Stomach (tissue), 4 donors: ENCODE measurements at regions not wholly inside any gene's neighbourhood (a gene's known extent, or its start where the extent isn't known, plus 50 kb on each side); places are given as distances from the start of the nearest gene placed in this dataset.

Source experiments
- EP300 ChIP-seq: sonication (generic); formaldehyde crosslinking; IDR thresholded peaks from one replicate; pipeline ENCODE4 v1.6.1; 2017; ENCODE audit warnings: antibody characterized with exemption
- POLR2A ChIP-seq, 4 donors: fragments of 450-650 bp; IDR thresholded peaks; one replicate each; pipeline ENCODE4 v1.6.1; 2016; ENCODE audit warnings: antibody characterized with exemption in 4 of 4, control low read depth in 2 of 4, mild to moderate bottlenecking in 1 of 4, moderate library complexity in 1 of 4
- POLR2AphosphoS5 ChIP-seq, 3 donors: sonication (generic); formaldehyde crosslinking; IDR thresholded peaks; one replicate each; pipeline ENCODE4 v1.6.1; 2016; ENCODE audit warnings: antibody characterized with exemption in 3 of 3
- TF ChIP-seq, protein P1 (sequence below), 7 experiments: fragments of 450-650 bp in 4 of 7; fragments of 200-600 bp in 3 of 7; sonication (generic) in 3 of 7; IDR thresholded peaks; one replicate each; pipeline ENCODE4 v1.5.1; 2016 to 2019; ENCODE audit warnings: antibody characterized with exemption in 7 of 7, control low read depth in 2 of 7, mild to moderate bottlenecking in 1 of 7

DNA sequence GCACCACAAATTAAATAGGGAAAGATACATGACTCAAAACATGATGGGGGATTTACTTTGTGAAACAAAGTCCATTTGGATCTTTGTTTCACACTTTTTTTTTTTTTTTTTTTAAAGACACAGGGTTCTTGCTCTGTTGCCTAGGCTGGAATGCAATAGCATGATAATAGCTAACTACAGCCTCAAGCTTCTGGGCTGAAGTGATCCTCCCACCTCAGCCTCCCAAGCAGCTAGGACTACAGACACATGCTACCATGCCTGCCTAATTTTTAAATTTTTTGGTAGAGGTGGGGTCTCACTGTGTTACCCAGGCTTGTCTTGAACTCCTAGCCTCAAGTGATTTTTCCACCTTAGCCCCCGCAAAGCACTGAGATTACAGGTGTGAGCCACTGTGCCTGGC lies 172.6 kb upstream of the KLF14 start:
- TF ChIP-seq, protein P1, sequence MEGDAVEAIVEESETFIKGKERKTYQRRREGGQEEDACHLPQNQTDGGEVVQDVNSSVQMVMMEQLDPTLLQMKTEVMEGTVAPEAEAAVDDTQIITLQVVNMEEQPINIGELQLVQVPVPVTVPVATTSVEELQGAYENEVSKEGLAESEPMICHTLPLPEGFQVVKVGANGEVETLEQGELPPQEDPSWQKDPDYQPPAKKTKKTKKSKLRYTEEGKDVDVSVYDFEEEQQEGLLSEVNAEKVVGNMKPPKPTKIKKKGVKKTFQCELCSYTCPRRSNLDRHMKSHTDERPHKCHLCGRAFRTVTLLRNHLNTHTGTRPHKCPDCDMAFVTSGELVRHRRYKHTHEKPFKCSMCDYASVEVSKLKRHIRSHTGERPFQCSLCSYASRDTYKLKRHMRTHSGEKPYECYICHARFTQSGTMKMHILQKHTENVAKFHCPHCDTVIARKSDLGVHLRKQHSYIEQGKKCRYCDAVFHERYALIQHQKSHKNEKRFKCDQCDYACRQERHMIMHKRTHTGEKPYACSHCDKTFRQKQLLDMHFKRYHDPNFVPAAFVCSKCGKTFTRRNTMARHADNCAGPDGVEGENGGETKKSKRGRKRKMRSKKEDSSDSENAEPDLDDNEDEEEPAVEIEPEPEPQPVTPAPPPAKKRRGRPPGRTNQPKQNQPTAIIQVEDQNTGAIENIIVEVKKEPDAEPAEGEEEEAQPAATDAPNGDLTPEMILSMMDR (IDR thresholded peaks at IDR 0.05): no peak
- TF ChIP-seq POLR2AphosphoS5 (IDR thresholded peaks at IDR 0.05) (no peak), EP300 (no peak), POLR2A (IDR thresholded peaks at IDR 0.05) (no peak)
